GM21737 (cell line): ENCODE measurements at regions not wholly inside any gene's neighbourhood (a gene's known extent, or its start where the extent isn't known, plus 50 kb on each side); places are given as distances from the start of the nearest gene placed in this dataset.

Source experiments
- ATAC-seq: cut with Tn5 transposase; IDR thresholded peaks from one replicate; pipeline ENCODE4 v1.9.1; 2021; ENCODE audit warnings: mild to moderate bottlenecking, moderate library complexity; ENCODE audit not compliant: unreplicated experiment

GRCh38 chr22:47807506-47807905, 1045.1 kb downstream of the TBC1D22A start:
- ATAC-seq: no peak

- ATAC-seq: no peak
Observed at GRCh38 chr22:47806894-47807293, 1044.4 kb downstream of the TBC1D22A start.

- ATAC-seq: no peak
Observed at GRCh38 chr22:47805394-47805935, 1043.0 kb downstream of the TBC1D22A start.

GRCh38 chr22:47804281-47804680, 1041.8 kb downstream of the TBC1D22A start:
- ATAC-seq: no peak

GRCh38 chr22:47802421-47802820, 1040.0 kb downstream of the TBC1D22A start:
- ATAC-seq: no peak

- no peak for ATAC-seq
Observed at GRCh38 chr22:47801541-47802245, 1039.2 kb downstream of the TBC1D22A start.

GRCh38 chr22:47798229-47798628, 1035.8 kb downstream of the TBC1D22A start:
- no peak for ATAC-seq

GRCh38 chr22:47797342-47797945, 1035.0 kb downstream of the TBC1D22A start:
- no peak for ATAC-seq

GRCh38 chr22:47796128-47796908, 1033.9 kb downstream of the TBC1D22A start:
- no peak for ATAC-seq

- ATAC-seq: no peak
Observed at GRCh38 chr22:47795477-47796127, 1033.2 kb downstream of the TBC1D22A start.

- no peak for ATAC-seq
Observed at GRCh38 chr22:47794851-47795250, 1032.4 kb downstream of the TBC1D22A start.

GRCh38 chr22:47793304-47794101, 1031.1 kb downstream of the TBC1D22A start:
- ATAC-seq: no peak

- no peak for ATAC-seq
Observed at GRCh38 chr22:47789171-47789570, 1026.7 kb downstream of the TBC1D22A start.

- ATAC-seq: no peak
Observed at GRCh38 chr22:47788461-47788860, 1026.0 kb downstream of the TBC1D22A start.

- no peak for ATAC-seq
Observed at GRCh38 chr22:47787501-47788227, 1025.2 kb downstream of the TBC1D22A start.

- no peak for ATAC-seq
Observed at GRCh38 chr22:47786650-47787290, 1024.3 kb downstream of the TBC1D22A start.

- ATAC-seq: no peak
Observed at GRCh38 chr22:47784991-47785390, 1022.5 kb downstream of the TBC1D22A start.

- no peak for ATAC-seq
Observed at GRCh38 chr22:47784367-47784983, 1022.0 kb downstream of the TBC1D22A start.
